K562 (cell line): ENCODE measurements at regions not wholly inside any gene's neighbourhood (a gene's known extent, or its start where the extent isn't known, plus 50 kb on each side); places are given as distances from the start of the nearest gene placed in this dataset.
A peak's percentile ranks its signal among the peaks of the same experiment; 100 is the strongest.

Source experiments
- ATAC-seq: fragments of 200-7000 bp; cut with Tn5 transposase; 3 replicates; pipeline ENCODE4 v1.9.1; 2020; ENCODE audit warnings: moderate library complexity
- BruUV-seq: library from RNA; stranded (reverse); fragments of 400-500 nt; replicated peaks from 2 replicates; lab custom pipeline; 2021; lab: Mats Ljungman, UMichigan
- CTCF ChIA-PET: fragments of 300-600 bp; formaldehyde crosslinking; extraction: SDS; loops from one replicate; lab custom pipeline; 2021; ENCODE audit warnings: low intra/inter-chr PET ratio; lab: Yijun Ruan, JAX
- POLR2A ChIA-PET: fragments of 300-600, 350-650 bp; sonication (Branson Sonifier 250); formaldehyde crosslinking; extraction: SDS; loops from one replicate; lab custom pipeline; 2021; ENCODE audit warnings: antibody characterized with exemption, inconsistent platforms; lab: Yijun Ruan, JAX
- DNase-seq, 4 experiments: peaks; one replicate each; pipeline versions ENCODE4 v3.0.0 to v3.0.0-alpha.2; 2011 to 2018; ENCODE audit warnings: low spot score in 3 of 4, mixed read lengths in 3 of 4; ENCODE audit errors: extremely low read depth in 1 of 4
- FAIRE-seq: peaks from 2 replicates; lab custom pipeline; 2011; peaks lifted over from hg19 to GRCh38; lab: Jason Lieb, UNC
- H2AFZ ChIP-seq: 2 replicates; pipeline ENCODE4 v1.6.0; 2011; ENCODE audit warnings: low read depth, low read length, control low read depth, inconsistent platforms
- H3K27ac ChIP-seq: fragments of 200-600 bp; 3 replicates; pipeline ENCODE4 v1.8.0; 2011; ENCODE audit warnings: low read depth, mild to moderate bottlenecking, control low read depth, inconsistent platforms, low read length, moderate library complexity, mixed read lengths; ENCODE audit errors: extremely low read depth
- H3K27me3 ChIP-seq, 2 experiments: fragments of 300-600 bp in 1 of 2; 2 replicates in 1 of 2; 3 replicates in 1 of 2; pipeline versions ENCODE4 v1.6.0 to v1.8.0; 2011; ENCODE audit warnings: inconsistent platforms in 2 of 2, low read length in 2 of 2, mild to moderate bottlenecking in 1 of 2, mixed read lengths in 1 of 2, moderate library complexity in 1 of 2; ENCODE audit not compliant: control insufficient read depth in 2 of 2, insufficient read depth in 2 of 2
- H3K36me3 ChIP-seq: fragments of 300-600 bp; 3 replicates; pipeline ENCODE4 v1.8.0; 2011; ENCODE audit warnings: mild to moderate bottlenecking, low read length, inconsistent platforms; ENCODE audit not compliant: control insufficient read depth, insufficient read depth
- H3K4me1 ChIP-seq, 2 experiments: fragments of 200-600 bp in 1 of 2; replicated peaks in 1 of 2; 2 replicates in 1 of 2; 3 replicates in 1 of 2; pipeline versions ENCODE4 v1.5.1 to v1.8.0; 2011; ENCODE audit warnings: inconsistent platforms in 2 of 2, low read length in 2 of 2, mild to moderate bottlenecking in 1 of 2, mixed read lengths in 1 of 2, moderate library complexity in 1 of 2; ENCODE audit not compliant: control insufficient read depth in 2 of 2, insufficient read depth in 2 of 2
- H3K4me2 ChIP-seq: 2 replicates; pipeline ENCODE4 v1.6.1; 2011; ENCODE audit warnings: low read length, control low read depth, inconsistent platforms, mixed read lengths; ENCODE audit not compliant: insufficient read depth
- H3K4me3 ChIP-seq: fragments of 200-600 bp; sonication (generic), shearing (Covaris generic); 2 replicates; pipeline ENCODE4 v1.5.1; 2016; ENCODE audit warnings: control low read depth, inconsistent platforms
- H3K79me2 ChIP-seq: fragments of 200-600 bp; 3 replicates; pipeline ENCODE4 v1.8.0; 2011; ENCODE audit warnings: low read length, inconsistent platforms; ENCODE audit not compliant: control insufficient read depth, insufficient read depth
- H3K9ac ChIP-seq, 2 experiments: 2 replicates each; pipeline versions ENCODE4 v1.6.0 to v1.6.1; 2011; ENCODE audit warnings: low read depth in 2 of 2, low read length in 2 of 2, control low read depth in 1 of 2, inconsistent platforms in 1 of 2, mild to moderate bottlenecking in 1 of 2, mixed read lengths in 1 of 2; ENCODE audit not compliant: insufficient read depth in 1 of 2
- H3K9me1 ChIP-seq: one replicate; pipeline ENCODE4 v1.6.0; 2011; ENCODE audit warnings: inconsistent platforms, mild to moderate bottlenecking, low read length, moderate library complexity; ENCODE audit not compliant: control insufficient read depth, insufficient read depth
- H3K9me3 ChIP-seq: replicated peaks from 2 replicates; pipeline ENCODE4 v1.5.1; 2011; ENCODE audit warnings: low read depth, low read length, inconsistent platforms; ENCODE audit not compliant: control insufficient read depth, insufficient read depth
- H4K20me1 ChIP-seq: replicated peaks from 2 replicates; pipeline ENCODE4 v1.6.1; 2011; ENCODE audit warnings: low read length, inconsistent platforms, mixed read lengths; ENCODE audit not compliant: control insufficient read depth, insufficient read depth
- C11orf30 ChIP-seq: fragments of 450-650 bp; IDR thresholded peaks from 2 replicates; pipeline ENCODE4 v1.6.1; 2016; ENCODE audit warnings: low read depth, mild to moderate bottlenecking
- MAFF ChIP-seq: IDR thresholded peaks from 2 replicates; pipeline ENCODE4 v1.6.1; 2012; ENCODE audit warnings: low read length, improper control_type of control experiment
- MAFG ChIP-seq: fragments of 450-650 bp; conservative IDR thresholded peaks from 2 replicates; pipeline ENCODE4 v1.6.1; 2016; ENCODE audit warnings: missing genetic modification characterization, missing compliant biosample characterization
- MAFK ChIP-seq: IDR thresholded peaks from 2 replicates; pipeline ENCODE4 v1.6.1; 2011; ENCODE audit warnings: low read length, improper control_type of control experiment
- NCOA1 ChIP-seq: fragments of 450-650 bp; IDR thresholded peaks from 2 replicates; pipeline ENCODE4 v1.6.1; 2016; ENCODE audit warnings: low read depth
- NELFE ChIP-seq: IDR thresholded peaks from 2 replicates; pipeline ENCODE4 v1.6.1; 2011; ENCODE audit warnings: mild to moderate bottlenecking; ENCODE audit not compliant: insufficient read depth, insufficient read length
- ZNF316 ChIP-seq: fragments of 450-650 bp; IDR thresholded peaks from 2 replicates; pipeline ENCODE4 v1.6.1; 2016
- ZNF445 ChIP-seq: fragments of 250-450 bp; sonication (Bioruptor Pico); IDR thresholded peaks from 2 replicates; pipeline ENCODE4 v1.4.0; 2020; ENCODE audit warnings: low read depth, mild to moderate bottlenecking, moderate library complexity
- ZNF707 ChIP-seq: fragments of 250-450 bp; sonication (Bioruptor Pico); conservative IDR thresholded peaks from 2 replicates; pipeline ENCODE4 v1.8.0; 2022; ENCODE audit warnings: inconsistent platforms, mild to moderate bottlenecking, moderate library complexity
- in situ Hi-C: fragments of 300-500 bp; cut with MboI; formaldehyde crosslinking; loops from 4 replicates; pipeline ENCODE4 v1.15.0; 2018; ENCODE audit warnings: inconsistent platforms, mixed read lengths
- intact Hi-C: fragments of 100-400 bp; cut with micrococcal nuclease; formaldehyde crosslinking; loops from 2 replicates; pipeline ENCODE4 v1.14.2; 2022
- TF ChIP-seq, protein P1 (sequence below): sonication (generic); formaldehyde crosslinking; IDR thresholded peaks from 2 replicates; pipeline ENCODE4 v1.8.0; 2022; ENCODE audit warnings: mild to moderate bottlenecking, missing genetic modification reagents

DNA sequence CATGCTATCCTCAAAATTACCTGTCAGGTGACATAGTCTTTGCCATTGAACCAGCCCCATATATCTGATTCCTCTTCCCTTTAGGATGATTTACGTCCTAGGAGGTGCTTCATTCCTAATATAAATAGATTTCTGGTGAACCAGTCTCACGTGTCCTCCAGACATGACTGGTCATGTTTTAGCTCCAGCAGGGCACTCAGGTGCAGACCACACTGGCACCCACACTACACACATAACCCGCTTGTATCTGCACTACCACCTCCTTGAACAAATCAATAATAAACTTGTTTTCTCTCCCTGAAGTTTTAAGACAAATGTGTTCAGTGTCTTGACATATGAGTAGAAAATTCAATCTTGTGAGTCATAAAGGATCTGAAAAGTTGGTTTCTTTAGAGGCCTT, 155.5 kb downstream of the GOLIM4 start (continued):
- TF ChIP-seq, protein P1, sequence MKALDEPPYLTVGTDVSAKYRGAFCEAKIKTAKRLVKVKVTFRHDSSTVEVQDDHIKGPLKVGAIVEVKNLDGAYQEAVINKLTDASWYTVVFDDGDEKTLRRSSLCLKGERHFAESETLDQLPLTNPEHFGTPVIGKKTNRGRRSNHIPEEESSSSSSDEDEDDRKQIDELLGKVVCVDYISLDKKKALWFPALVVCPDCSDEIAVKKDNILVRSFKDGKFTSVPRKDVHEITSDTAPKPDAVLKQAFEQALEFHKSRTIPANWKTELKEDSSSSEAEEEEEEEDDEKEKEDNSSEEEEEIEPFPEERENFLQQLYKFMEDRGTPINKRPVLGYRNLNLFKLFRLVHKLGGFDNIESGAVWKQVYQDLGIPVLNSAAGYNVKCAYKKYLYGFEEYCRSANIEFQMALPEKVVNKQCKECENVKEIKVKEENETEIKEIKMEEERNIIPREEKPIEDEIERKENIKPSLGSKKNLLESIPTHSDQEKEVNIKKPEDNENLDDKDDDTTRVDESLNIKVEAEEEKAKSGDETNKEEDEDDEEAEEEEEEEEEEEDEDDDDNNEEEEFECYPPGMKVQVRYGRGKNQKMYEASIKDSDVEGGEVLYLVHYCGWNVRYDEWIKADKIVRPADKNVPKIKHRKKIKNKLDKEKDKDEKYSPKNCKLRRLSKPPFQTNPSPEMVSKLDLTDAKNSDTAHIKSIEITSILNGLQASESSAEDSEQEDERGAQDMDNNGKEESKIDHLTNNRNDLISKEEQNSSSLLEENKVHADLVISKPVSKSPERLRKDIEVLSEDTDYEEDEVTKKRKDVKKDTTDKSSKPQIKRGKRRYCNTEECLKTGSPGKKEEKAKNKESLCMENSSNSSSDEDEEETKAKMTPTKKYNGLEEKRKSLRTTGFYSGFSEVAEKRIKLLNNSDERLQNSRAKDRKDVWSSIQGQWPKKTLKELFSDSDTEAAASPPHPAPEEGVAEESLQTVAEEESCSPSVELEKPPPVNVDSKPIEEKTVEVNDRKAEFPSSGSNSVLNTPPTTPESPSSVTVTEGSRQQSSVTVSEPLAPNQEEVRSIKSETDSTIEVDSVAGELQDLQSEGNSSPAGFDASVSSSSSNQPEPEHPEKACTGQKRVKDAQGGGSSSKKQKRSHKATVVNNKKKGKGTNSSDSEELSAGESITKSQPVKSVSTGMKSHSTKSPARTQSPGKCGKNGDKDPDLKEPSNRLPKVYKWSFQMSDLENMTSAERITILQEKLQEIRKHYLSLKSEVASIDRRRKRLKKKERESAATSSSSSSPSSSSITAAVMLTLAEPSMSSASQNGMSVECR (CRISPR knock-in tag), result no peak
- TF ChIP-seq NELFE (no peak), ZNF707 (CRISPR knock-in tag) (no peak)

DNA sequence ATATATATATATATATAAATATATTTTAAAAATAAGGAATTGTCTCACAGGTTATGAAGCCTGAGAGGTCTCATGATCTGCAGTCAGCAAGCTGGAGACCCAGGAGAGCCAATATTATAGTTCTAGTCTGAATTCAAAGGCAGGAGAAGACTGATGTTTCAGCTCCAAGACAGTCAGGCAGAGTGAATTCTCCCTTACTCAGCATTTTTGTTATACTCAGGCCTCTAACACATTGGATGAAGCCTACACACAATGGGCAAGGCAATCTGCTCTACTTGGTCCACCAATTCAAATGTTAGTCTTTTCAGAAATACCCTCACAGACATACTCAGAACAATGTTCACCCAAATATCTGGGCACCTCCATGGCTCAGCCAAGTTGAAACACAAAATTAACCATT, 157.2 kb downstream of the GOLIM4 start:
- in situ Hi-C loops (loop anchor here (25.0 kb wide), 1 partner anchor 224 kb away; no protein-coding TSS in a partner anchor), intact Hi-C loops (no loop called here)
- H3K27me3 ChIP-seq, result no peaks in the 10 kb centered on the region
- H3K4me1 ChIP-seq, result peaks cover 0 to 16% of the 10 kb centered on the region in 2 experiments; a peak in 3 of 5 replicates
- TF ChIP-seq ZNF445, result no peak
- peak; percentile 94 for TF ChIP-seq MAFF
- TF ChIP-seq C11orf30, result peak; percentile 82
- TF ChIP-seq ZNF316, result peak; percentile 90
- peak; percentile 95 for TF ChIP-seq MAFK
- TF ChIP-seq MAFG (tag), result peak; percentile 86
- no peak for TF ChIP-seq NCOA1
- H3K4me3 ChIP-seq, result no peak overlapping the region
- BruUV-seq, result no TSS peak
- no peaks in the 10 kb centered on the region for H3K9me3 ChIP-seq
- DNase-seq (no peak), FAIRE-seq (no peak), ATAC-seq (no peak)
- ChIA-PET CTCF (no interaction called here), POLR2A (interaction anchor here (1.0 kb wide), 1 partner anchor 10 kb away, joined by 3 read pairs; no protein-coding TSS in a partner anchor)
- H2AFZ ChIP-seq, result no peak overlapping the region
- no peak overlapping the region for H3K27ac ChIP-seq
- H3K9me1 ChIP-seq, result no peaks in the 10 kb centered on the region
- no peaks in the 10 kb centered on the region for H4K20me1 ChIP-seq
- H3K36me3 ChIP-seq, result no peaks in the 10 kb centered on the region
- H3K4me2 ChIP-seq, result no peak overlapping the region
- no peaks in the 10 kb centered on the region for H3K79me2 ChIP-seq
- H3K9ac ChIP-seq, result no peak overlapping the region
